Motor neuron (in vitro differentiated cells): ENCODE measurements at regions not wholly inside any gene's neighbourhood (a gene's known extent, or its start where the extent isn't known, plus 50 kb on each side); places are given as distances from the start of the nearest gene placed in this dataset.
"Not testable (repeated sequence)": the region's sequence is repeated elsewhere in the genome, so short reads cannot be mapped to it uniquely, and the experiment has no call there.

Source experiments
- ATAC-seq, 8 experiments: fragments of 200-7000 bp; cut with Tn5 transposase; replicated peaks in 6 of 8; 2 replicates each; pipeline ENCODE4 v1.8.0; 2021; ENCODE audit warnings: mild to moderate bottlenecking in 8 of 8, moderate library complexity in 8 of 8
- H3K27ac ChIP-seq, 2 donors: fragments of 250-450 bp; sonication (Bioruptor Pico); 2 replicates each; pipeline ENCODE4 v1.9.0; 2021; ENCODE audit warnings: antibody characterized with exemption in 2 of 2, mild to moderate bottlenecking in 2 of 2, moderate library complexity in 1 of 2
- H3K4me1 ChIP-seq, 2 donors: fragments of 250-450 bp; sonication (Bioruptor Pico); replicated peaks in 1 of 2; 2 replicates each; pipeline ENCODE4 v1.6.1; 2021; ENCODE audit warnings: antibody characterized with exemption in 2 of 2, mild to moderate bottlenecking in 2 of 2, moderate library complexity in 1 of 2
- H3K4me3 ChIP-seq, 5 donors: fragments of 250-450 bp; sonication (Bioruptor Pico); 2 replicates each; pipeline ENCODE4 v1.9.0; 2021; ENCODE audit warnings: antibody characterized with exemption in 5 of 5, mild to moderate bottlenecking in 5 of 5, moderate library complexity in 4 of 5
- WGBS, 10 experiments: fragments of 450-650 bp; shearing (Covaris generic); methylation state at CpG; one replicate each; pipeline ENCODE4 v1.0.0; 2022; 5-methylcytosine and 5-hydroxymethylcytosine counted together
- in situ Hi-C, 9 experiments: fragments of 400-800 bp; cut with MboI; loops; one replicate each; pipeline ENCODE4 v1.15.0; 2021; ENCODE audit warnings: low sequenced_read_pairs in 9 of 9, low pct_unique_long_range_greater_than_20kb in 2 of 9; ENCODE audit not compliant: unreplicated experiment in 9 of 9

DNA sequence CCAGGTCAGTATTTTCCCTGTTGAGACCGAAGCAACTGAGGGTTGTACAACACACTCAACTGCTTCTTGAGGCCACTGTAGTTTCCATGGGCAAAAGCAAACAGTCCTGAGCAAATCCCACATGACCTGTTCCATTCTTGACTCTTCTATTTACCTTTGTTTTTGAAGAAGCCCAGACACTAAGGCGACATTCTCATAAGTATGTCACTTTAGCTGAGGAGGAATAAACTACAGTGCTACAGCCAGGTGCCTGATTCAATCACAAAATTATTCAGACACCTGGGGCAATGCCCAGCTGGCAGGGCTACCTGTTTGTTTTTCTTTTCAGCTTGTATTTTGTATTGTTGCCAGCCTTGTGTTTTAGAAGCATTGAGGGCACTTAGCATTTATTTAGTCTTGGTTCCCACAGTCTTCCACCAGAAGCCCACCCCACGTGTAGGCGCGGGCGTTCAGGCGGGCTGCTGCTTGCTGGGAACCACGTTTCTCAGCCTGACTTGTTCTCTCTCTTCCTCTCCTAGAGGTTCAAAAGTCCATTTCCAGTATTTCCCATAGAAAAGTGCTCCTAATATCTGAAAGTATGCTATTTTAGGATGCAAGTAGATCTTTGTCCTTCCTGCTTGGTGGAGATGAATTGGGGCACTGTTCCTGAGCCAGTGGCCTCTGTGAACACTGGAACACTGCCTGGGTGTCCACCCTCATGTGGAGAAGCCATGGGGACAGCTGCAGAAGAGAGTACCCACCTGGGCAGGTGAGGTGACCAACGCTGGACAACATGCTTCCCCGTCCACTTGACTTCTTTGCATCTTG, 99.0 kb upstream of the COPS8 start:
- WGBS, 10 experiments, result 75 to 100% (median 78%) methylated on average over 1 to 9 of the region's 10 CpGs; no CpG with 5 or more reads in 1 of the 10 experiments
- no peak overlapping the region for H3K4me3 ChIP-seq

DNA sequence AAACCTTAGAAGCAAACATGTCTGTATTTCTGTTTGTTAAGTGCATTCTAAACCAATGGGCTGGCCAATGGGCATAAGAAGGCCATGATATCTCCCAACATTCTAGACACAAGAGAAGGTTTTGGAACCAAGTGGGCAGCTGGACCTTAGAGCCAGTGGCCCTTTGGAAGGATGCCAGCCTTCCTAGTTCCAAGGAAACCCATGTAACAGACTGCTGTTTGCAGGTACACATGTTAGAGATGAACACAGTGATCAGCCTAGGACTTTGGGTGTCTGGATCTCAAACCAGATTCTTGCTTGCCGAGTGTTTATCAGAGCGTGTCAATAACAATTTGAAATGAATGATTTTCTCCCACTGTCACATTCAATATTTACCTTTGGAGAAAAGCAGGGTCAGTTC, 97.5 kb upstream of the COPS8 start:
- ATAC-seq, result no peak
- Histone ChIP-seq H3K27ac (no peak overlapping the region), H3K4me3 (no peak overlapping the region), H3K4me1 (peaks cover 13 to 16% of the 10 kb centered on the region in 2 donors)
- WGBS, 10 experiments, result 79 to 100% (median 92%) methylated on average over 1 to 2 of the region's 2 CpGs; no CpG with 5 or more reads in 5 of the 10 experiments
- in situ Hi-C loops, result no loop called here

More for the DNA sequence above, 99.0 kb upstream of the COPS8 start:
- peak in 1 of 8 experiments; percentile 91 for ATAC-seq
- Histone ChIP-seq H3K27ac (no peak overlapping the region), H3K4me1 (peaks cover 13 to 16% of the 10 kb centered on the region in 2 donors)
- in situ Hi-C loops, result no loop called here

DNA sequence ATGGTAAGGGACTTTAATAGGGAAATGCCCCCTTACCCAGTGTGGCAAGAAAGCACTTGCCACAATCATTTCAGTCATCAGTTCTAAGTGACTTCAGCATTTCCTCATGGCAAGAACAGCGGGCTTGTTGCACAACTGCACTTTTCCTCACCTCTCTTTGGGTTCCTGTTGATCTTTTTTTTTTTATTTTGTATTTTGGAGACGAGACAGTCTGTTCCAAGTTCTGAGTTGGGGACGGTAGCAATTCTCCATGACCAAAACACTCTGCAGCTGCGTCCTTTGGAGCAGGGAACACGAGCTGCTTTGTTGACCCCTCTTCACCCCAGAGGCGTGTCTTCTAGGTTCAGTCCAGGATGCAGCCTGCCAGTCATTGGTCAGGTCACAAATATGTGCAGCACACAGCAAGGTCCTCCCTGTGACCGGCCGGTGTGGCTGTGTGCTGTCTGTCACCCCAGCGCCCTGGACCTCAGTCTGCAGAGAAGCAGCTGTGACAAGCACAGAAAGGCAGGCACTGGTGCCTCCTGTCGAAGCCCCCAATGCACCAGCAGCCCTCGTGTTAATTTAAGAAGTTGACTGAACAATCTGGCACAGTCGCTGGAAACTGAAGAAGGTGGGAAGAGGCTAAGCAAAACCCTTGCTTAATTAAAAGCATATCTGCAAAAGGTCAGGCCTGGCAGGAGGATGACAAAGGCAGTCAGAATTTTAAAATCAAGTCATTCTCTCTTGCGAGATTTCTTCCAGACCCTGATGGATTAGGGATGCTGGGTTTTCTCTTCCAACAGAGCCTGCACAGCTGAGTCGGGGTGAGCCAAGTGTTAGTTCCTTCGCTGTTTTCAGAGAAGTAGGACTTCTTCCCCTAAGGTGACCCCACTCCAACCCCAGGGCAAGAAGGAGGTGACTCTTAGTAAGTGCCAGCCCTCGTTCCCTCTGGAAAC, 96.7 kb upstream of the COPS8 start:
- 11 to 100% (median 41%) methylated on average over 1 to 10 of the region's 16 CpGs; no CpG with 5 or more reads in 1 of the 10 experiments for WGBS, 10 experiments
- in situ Hi-C loops, result no loop called here
- ATAC-seq, result peak in 7 of 8 experiments; percentile 24 to 93 (median 74)
- Histone ChIP-seq H3K27ac (no peak overlapping the region), H3K4me3 (no peak overlapping the region), H3K4me1 (peaks cover 13 to 16% of the 10 kb centered on the region in 2 donors)

- WGBS, 10 experiments, result 39 to 100% (median 84%) methylated on average over 1 to 2 of the region's 2 CpGs
- in situ Hi-C loops, result no loop called here
These were observed 95.1 kb upstream of the COPS8 start for GRCh38 chr2:236990552-236990951.

DNA sequence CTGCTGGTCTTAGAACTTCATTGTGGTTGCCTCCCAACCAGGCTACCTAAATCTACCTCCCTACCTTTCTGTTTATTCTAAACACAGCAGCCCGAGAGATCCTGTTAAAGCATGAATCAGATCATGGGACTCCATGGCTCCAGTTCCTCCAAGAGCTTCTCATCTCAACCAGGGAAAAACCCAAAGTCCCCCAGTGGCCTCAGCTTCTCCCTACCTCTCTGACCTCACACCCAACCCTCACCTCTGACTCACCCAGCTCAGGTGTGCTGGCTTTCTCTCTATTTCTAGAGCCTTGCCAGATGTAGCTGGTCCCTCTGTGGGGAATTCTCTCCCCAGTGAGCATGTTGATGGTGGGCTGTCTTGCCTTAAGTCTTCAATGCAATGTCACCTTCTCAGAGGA, 93.8 kb upstream of the COPS8 start:
- no peak overlapping the region for H3K4me3 ChIP-seq
- WGBS, 10 experiments, result 86 to 100% (median 100%) methylated on average over 1 of the region's 1 CpG; no CpG with 5 or more reads in 5 of the 10 experiments
- peaks cover 33 to 36% of the 10 kb centered on the region in 2 donors for H3K4me1 ChIP-seq
- H3K27ac ChIP-seq, result no peak overlapping the region
- ATAC-seq, result no peak
- in situ Hi-C loops, result no loop called here

More at GRCh38 chr2:236990552-236990951, 95.1 kb upstream of the COPS8 start:
- ATAC-seq, result no peak
- H3K4me1 ChIP-seq, result peaks cover 25% of the 10 kb centered on the region in 2 donors
- H3K4me3 ChIP-seq, result no peak overlapping the region
- H3K27ac ChIP-seq, result no peak overlapping the region

- in situ Hi-C loops, result no loop called here
- 48 to 100% (median 100%) methylated on average over 1 to 2 of the region's 2 CpGs; no CpG with 5 or more reads in 2 of the 10 experiments for WGBS, 10 experiments
- no peak overlapping the region for H3K27ac ChIP-seq
- no peak for ATAC-seq
- H3K4me1 ChIP-seq, result peaks cover 47 to 50% of the 10 kb centered on the region in 2 donors
- H3K4me3 ChIP-seq, result no peak overlapping the region
These were observed 92.4 kb upstream of the COPS8 start for GRCh38 chr2:236993286-236993685.

DNA sequence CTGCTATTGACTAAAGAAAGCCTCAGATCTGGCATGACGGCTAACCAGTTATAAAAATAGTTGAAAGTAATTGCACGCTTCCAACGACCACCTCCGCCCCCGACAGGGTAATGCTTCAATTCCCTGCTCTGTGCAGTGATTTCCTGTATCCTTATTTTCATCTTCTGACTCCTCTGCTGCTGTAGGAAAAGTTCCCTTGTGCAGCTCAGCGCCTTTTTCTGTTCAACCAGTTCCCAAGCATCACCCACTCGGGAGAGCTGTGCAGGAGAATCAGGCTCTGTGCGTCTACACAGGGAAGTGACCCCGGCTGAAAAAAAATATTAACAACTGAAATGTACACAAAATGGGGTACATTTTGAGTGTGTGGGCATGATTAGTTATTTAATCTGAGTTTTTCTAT, 91.3 kb upstream of the COPS8 start:
- peaks cover 41 to 44% of the 10 kb centered on the region in 2 donors for H3K4me1 ChIP-seq
- no peak overlapping the region for H3K4me3 ChIP-seq
- in situ Hi-C loops, result no loop called here
- ATAC-seq, result no peak
- WGBS, 10 experiments, result 45 to 100% (median 80%) methylated on average over 1 to 9 of the region's 9 CpGs
- H3K27ac ChIP-seq, result no peak overlapping the region

DNA sequence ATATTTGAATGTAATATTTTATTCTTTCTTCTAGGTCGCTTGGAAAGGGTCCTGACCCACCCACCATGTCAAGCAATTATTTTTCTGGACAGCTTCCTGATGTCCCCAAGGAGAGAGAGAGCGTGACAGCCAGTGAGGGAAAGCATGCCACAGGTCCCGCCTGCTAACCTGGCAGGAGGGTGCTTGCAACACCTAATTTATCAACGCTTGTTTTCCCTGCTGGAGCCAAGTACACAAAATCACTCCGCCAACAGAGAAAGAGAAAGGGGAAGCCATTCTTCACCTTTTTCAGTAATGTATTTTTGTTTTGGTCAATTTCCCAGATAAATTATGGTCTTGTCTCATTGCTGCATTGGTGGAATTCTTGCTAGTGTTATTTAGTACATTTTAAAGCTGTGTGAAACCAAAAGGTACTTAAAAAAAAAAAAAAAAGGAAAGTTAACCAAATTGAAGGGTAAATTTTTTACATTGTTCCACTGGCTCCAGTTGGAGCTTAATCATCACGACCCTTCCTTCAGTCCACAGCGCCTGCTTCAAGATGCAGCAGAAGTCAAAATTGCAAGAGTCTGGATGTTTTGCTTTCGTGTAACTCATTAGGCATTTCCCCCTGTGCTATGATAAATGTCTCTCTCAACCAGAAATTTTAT, 88.5 kb upstream of the COPS8 start:
- ATAC-seq, result peak in 5 of 8 experiments; percentile 32 to 78 (median 64)
- in situ Hi-C loops, result no loop called here
- Histone ChIP-seq H3K27ac (no peak overlapping the region), H3K4me3 (no peak overlapping the region), H3K4me1 (peaks cover 35 to 37% of the 10 kb centered on the region in 2 donors)
- WGBS, 10 experiments, result 31 to 97% (median 69%) methylated on average over 2 to 7 of the region's 8 CpGs

GRCh38 chr2:236998236-236998635, 87.5 kb upstream of the COPS8 start:
- 0 to 91% (median 58%) methylated on average over 1 of the region's 1 CpG; no CpG with 5 or more reads in 1 of the 10 experiments for WGBS, 10 experiments
- peak in 1 of 8 experiments; percentile 50 for ATAC-seq
- Histone ChIP-seq H3K4me3 (no peak overlapping the region), H3K4me1 (peaks cover 37 to 38% of the 10 kb centered on the region in 2 donors), H3K27ac (no peak overlapping the region)
- in situ Hi-C loops, result no loop called here

GRCh38 chr2:236998758-236999157, 86.9 kb upstream of the COPS8 start:
- 0 to 100% (median 100%) methylated on average over 1 to 3 of the region's 5 CpGs; no CpG with 5 or more reads in 2 of the 10 experiments for WGBS, 10 experiments

GRCh38 chr2:237000481-237000880, 85.2 kb upstream of the COPS8 start:
- in situ Hi-C loops, result no loop called here
- Histone ChIP-seq H3K27ac (no peak overlapping the region), H3K4me1 (peaks cover 26 to 29% of the 10 kb centered on the region in 2 donors), H3K4me3 (no peak overlapping the region)
- ATAC-seq, result no peak
- 79 to 100% (median 98%) methylated on average over 1 to 3 of the region's 3 CpGs; no CpG with 5 or more reads in 4 of the 10 experiments for WGBS, 10 experiments

More at GRCh38 chr2:236998758-236999157, 86.9 kb upstream of the COPS8 start:
- in situ Hi-C loops, result no loop called here
- Histone ChIP-seq H3K4me3 (no peak overlapping the region), H3K27ac (no peak overlapping the region), H3K4me1 (peaks cover 37 to 38% of the 10 kb centered on the region in 2 donors)
- peak in 4 of 8 experiments; percentile 26 to 51 (median 33) for ATAC-seq

- ATAC-seq, in situ Hi-C loops, H3K27ac ChIP-seq, H3K4me3 ChIP-seq, H3K4me1 ChIP-seq: not testable (repeated sequence)
- WGBS, 10 experiments, result 88 to 100% (median 93%) methylated on average over 3 to 17 of the region's 17 CpGs
These were observed 80.3 kb upstream of the COPS8 start for GRCh38 chr2:237005341-237005740.
